Fibroblast of mammary gland (primary cell): ENCODE measurements at regions not wholly inside any gene's neighbourhood (a gene's known extent, or its start where the extent isn't known, plus 50 kb on each side); places are given as distances from the start of the nearest gene placed in this dataset.

Source experiments
- DNase-seq: peaks from one replicate; pipeline ENCODE4 v3.0.0-alpha.2; 2010; ENCODE audit warnings: low read depth
- H3K4me3 ChIP-seq: 2 replicates; pipeline ENCODE4 v1.5.1; 2011; ENCODE audit warnings: low read depth, mild to moderate bottlenecking, low read length, moderate library complexity; ENCODE audit not compliant: control insufficient read depth
- TF ChIP-seq, protein P1 (sequence below): conservative IDR thresholded peaks from 2 replicates; pipeline ENCODE4 v1.5.1; 2011; ENCODE audit warnings: low read depth, low read length, inconsistent platforms; ENCODE audit not compliant: control insufficient read depth, insufficient read depth

DNA sequence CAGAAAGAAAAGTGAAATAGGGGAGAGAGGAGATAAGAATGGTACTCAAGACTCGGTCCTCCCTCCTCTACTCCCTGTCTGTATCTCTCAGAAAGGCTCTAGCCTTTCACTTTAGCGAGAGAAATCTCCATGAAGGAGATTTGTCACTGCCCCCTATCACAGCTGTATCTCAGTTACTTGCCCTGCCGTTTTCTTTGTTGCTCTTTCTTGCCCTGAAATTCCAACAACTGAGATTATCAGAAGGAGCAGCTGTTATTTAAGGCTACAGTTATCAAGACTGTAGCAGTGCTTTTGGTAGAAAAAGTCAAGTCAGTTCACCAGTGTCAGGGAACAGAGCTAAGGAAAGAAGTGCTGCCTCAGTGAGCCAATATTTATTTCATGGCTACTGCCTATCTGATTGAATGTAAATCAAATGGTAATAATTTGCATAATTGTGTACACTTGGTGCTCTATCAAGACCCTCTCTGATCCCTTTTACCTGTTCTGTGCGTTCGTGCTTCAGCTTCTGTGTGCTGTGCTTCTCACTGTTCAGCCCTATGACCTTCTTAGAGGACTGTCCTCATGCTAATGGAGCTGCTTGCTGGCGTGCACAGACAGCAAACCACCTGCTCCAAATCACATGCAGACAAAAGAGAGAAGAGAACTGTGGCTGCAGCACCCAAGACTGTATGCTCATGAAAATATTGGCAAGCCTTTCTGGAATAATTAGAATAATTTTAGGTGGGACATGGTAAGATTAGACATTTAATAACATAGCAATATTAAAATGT lies 180.2 kb upstream of the FAM3C start:
- no peak for DNase-seq
- TF ChIP-seq, protein P1, sequence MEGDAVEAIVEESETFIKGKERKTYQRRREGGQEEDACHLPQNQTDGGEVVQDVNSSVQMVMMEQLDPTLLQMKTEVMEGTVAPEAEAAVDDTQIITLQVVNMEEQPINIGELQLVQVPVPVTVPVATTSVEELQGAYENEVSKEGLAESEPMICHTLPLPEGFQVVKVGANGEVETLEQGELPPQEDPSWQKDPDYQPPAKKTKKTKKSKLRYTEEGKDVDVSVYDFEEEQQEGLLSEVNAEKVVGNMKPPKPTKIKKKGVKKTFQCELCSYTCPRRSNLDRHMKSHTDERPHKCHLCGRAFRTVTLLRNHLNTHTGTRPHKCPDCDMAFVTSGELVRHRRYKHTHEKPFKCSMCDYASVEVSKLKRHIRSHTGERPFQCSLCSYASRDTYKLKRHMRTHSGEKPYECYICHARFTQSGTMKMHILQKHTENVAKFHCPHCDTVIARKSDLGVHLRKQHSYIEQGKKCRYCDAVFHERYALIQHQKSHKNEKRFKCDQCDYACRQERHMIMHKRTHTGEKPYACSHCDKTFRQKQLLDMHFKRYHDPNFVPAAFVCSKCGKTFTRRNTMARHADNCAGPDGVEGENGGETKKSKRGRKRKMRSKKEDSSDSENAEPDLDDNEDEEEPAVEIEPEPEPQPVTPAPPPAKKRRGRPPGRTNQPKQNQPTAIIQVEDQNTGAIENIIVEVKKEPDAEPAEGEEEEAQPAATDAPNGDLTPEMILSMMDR: no peak
- H3K4me3 ChIP-seq: no peak overlapping the region

DNA sequence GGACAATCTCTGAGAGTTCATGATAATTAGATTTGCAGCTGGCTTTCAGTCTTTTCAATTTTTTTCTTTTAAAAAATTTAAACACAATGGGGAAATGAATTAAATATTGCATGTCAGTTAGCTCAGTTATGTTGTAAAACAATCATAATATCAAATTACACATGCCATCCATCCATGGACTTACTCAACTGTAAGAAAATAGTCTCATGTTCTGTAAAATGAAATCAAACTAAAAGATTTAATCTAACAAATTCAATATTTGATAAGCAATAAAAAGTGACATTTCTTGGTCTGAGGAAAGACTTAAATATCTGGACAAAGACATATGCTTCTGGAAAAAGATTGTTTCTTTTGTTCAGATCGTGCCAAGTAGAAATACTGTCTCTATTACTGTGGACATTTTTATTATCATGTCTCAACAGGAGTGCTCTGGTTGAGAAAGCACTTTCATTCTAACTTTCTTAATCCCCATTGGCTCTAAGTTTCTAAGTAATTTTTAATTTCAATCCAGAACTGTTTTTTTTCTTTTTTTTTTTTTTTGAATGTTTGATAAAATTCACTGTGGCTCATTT lies 179.2 kb upstream of the FAM3C start:
- DNase-seq: no peak
- H3K4me3 ChIP-seq: no peak overlapping the region
- TF ChIP-seq, protein P1: no peak

DNA sequence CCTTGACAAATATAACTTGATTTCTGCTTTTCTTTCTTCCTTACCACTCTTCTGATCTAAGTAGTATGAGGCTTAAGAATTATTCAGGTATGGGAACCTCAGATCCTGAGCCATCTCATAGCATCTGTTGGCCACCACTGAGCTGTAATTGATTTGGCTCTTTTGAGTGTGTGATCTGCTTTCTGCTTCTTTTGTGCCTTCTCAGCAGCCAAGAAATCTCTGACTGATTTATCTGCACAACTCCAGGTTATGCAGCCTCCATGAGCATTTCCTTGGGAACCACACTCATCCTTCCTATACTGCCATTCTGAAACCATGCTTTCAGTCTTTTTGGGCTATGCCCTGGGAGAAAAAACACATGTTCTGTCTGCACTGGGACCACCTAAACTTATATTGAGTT lies 178.0 kb upstream of the FAM3C start:
- no peak overlapping the region for H3K4me3 ChIP-seq
- TF ChIP-seq, protein P1: no peak

DNA sequence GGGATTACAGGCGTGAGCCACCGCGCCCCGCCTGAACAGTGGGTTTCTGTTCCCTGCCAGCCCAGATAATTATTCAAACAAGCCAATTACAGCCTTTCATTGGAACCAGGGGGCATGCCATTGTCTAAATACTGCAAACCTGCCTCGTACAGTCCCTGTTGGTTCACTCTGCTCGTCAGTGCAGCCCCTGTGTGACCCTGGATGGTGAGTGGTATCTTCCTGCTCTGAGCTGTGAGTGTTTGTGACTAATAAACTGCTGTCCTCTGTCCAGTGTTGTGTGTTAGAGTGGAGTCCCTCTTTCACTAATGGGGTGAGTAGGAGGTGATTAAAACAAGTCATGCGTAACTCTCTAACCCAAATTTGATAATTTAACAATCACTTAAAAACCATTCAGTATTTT lies 176.5 kb upstream of the FAM3C start:
- TF ChIP-seq, protein P1: no peak
- no peak overlapping the region for H3K4me3 ChIP-seq
- DNase-seq: no peak

More for the DNA sequence above, 178.0 kb upstream of the FAM3C start:
- no peak for DNase-seq

DNA sequence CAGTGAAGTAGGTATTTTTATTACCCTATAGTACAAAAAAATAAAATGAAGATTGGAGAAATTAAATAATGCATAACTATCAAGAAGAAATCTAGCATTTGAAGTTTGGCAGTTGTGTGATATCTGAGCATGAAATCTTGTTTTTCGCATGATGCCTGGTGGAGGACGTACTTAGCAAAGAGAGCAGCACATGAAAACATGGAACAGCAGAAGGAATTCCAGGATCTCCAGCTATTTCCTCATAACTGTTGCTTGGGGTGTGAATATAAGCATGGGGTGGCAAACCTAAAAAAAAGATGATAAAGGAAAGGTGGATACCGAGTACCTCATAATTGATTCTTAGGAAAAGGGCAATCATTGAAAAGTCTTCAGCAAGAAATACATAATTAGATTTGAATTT lies 174.3 kb upstream of the FAM3C start:
- H3K4me3 ChIP-seq: no peak overlapping the region
- no peak for DNase-seq
- TF ChIP-seq, protein P1: no peak

DNA sequence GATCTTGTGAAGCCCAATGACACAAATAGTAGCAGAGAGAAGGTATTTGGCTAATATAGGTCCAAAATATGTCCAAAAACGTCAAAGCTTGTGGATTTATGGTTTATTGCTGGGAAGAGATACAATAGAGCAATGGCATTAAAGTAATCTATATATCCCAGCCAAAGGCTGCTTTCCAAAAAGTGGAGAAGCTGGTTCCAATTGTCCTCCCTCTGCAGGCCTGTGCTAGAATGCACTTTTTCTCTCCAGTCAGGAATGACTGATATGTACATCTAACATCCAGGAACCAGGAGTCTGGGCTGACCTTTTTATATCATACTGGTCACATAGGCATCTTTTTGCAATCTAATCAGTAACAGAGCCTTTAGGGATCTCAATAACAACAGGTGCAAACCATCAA lies 167.1 kb upstream of the FAM3C start:
- no peak overlapping the region for H3K4me3 ChIP-seq
- TF ChIP-seq, protein P1: peak; percentile 43

More for the DNA sequence above, 167.1 kb upstream of the FAM3C start:
- no peak for DNase-seq
